ENCODE measurements at regions not wholly inside any gene's neighbourhood (a gene's known extent, or its start where the extent isn't known, plus 50 kb on each side); places are given as distances from the start of the nearest gene placed in this dataset.
A peak's percentile ranks its signal among the peaks of the same experiment; 100 is the strongest.

GRCh38 chr17:77786090-77786489 is 172.4 kb upstream of the TNRC6C start:
- TF ChIP-seq CTCF (IDR thresholded peaks at IDR 0.05): no peak
- TF ChIP-seq, protein P1, sequence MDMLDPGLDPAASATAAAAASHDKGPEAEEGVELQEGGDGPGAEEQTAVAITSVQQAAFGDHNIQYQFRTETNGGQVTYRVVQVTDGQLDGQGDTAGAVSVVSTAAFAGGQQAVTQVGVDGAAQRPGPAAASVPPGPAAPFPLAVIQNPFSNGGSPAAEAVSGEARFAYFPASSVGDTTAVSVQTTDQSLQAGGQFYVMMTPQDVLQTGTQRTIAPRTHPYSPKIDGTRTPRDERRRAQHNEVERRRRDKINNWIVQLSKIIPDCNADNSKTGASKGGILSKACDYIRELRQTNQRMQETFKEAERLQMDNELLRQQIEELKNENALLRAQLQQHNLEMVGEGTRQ (CRISPR knock-in tag; IDR thresholded peaks at IDR 0.05): no peak
- TF ChIP-seq E2F4 (CRISPR knock-in tag; IDR thresholded peaks at IDR 0.05; ENCODE audit: borderline replicate concordance, low read depth): no peak
- TF ChIP-seq SP1 (CRISPR knock-in tag; conservative IDR thresholded peaks at IDR 0.05): no peak
- TF ChIP-seq ZNF121 (CRISPR knock-in tag; IDR thresholded peaks at IDR 0.05): no peak
- TF ChIP-seq TEAD4 (CRISPR knock-in tag; IDR thresholded peaks at IDR 0.05): no peak
- TF ChIP-seq, protein P2, sequence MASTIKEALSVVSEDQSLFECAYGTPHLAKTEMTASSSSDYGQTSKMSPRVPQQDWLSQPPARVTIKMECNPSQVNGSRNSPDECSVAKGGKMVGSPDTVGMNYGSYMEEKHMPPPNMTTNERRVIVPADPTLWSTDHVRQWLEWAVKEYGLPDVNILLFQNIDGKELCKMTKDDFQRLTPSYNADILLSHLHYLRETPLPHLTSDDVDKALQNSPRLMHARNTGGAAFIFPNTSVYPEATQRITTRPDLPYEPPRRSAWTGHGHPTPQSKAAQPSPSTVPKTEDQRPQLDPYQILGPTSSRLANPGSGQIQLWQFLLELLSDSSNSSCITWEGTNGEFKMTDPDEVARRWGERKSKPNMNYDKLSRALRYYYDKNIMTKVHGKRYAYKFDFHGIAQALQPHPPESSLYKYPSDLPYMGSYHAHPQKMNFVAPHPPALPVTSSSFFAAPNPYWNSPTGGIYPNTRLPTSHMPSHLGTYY (CRISPR knock-in tag; IDR thresholded peaks at IDR 0.05): no peak
- TF ChIP-seq, protein P3, sequence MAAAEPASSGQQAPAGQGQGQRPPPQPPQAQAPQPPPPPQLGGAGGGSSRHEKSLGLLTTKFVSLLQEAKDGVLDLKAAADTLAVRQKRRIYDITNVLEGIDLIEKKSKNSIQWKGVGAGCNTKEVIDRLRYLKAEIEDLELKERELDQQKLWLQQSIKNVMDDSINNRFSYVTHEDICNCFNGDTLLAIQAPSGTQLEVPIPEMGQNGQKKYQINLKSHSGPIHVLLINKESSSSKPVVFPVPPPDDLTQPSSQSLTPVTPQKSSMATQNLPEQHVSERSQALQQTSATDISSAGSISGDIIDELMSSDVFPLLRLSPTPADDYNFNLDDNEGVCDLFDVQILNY (CRISPR knock-in tag; IDR thresholded peaks at IDR 0.05): no peak
- no peak for TF ChIP-seq RELA (CRISPR knock-in tag; IDR thresholded peaks at IDR 0.05; ENCODE audit: borderline replicate concordance)
- TF ChIP-seq ETV6 (CRISPR knock-in tag; IDR thresholded peaks at IDR 0.05): no peak
- TF ChIP-seq CREM (CRISPR knock-in tag; IDR thresholded peaks at IDR 0.05): no peak
- 0 out of 2 replicates have a peak, but pooled peaks have one; percentile 14 for TF ChIP-seq MAX (CRISPR knock-in tag; IDR thresholded peaks at IDR 0.05)
- TF ChIP-seq PREB (CRISPR knock-in tag; IDR thresholded peaks at IDR 0.05; ENCODE audit: borderline replicate concordance): no peak
- no peak for TF ChIP-seq ELF4 (CRISPR knock-in tag; IDR thresholded peaks at IDR 0.05; ENCODE audit: low read depth)

Data from WTC11 (cell line).